PC-3 (cell line): ENCODE measurements at regions not wholly inside any gene's neighbourhood (a gene's known extent, or its start where the extent isn't known, plus 50 kb on each side); places are given as distances from the start of the nearest gene placed in this dataset.
"Not testable (repeated sequence)": the region's sequence is repeated elsewhere in the genome, so short reads cannot be mapped to it uniquely, and the experiment has no call there.

Experiments used
- ATAC-seq: fragments of 200-7000 bp; cut with Tn5 transposase; 2 replicates; pipeline ENCODE4 v1.9.1; 2020; ENCODE audit warnings: mild to moderate bottlenecking, moderate library complexity
- BruUV-seq: library from RNA; stranded (reverse); fragments of 400-500 nt; replicated peaks from 2 replicates; lab custom pipeline; 2021; lab: Mats Ljungman, UMichigan
- CTCF ChIA-PET: fragments of 300-600 bp; sonication (Branson Sonifier 250); formaldehyde crosslinking; loops from one replicate; lab custom pipeline; 2022; ENCODE audit warnings: antibody characterized with exemption; lab: Charles Lee
- POLR2A ChIA-PET: fragments of 300-600 bp; sonication (Branson Sonifier 250); formaldehyde crosslinking; loops from one replicate; lab custom pipeline; 2022; ENCODE audit warnings: antibody characterized with exemption; ENCODE audit not compliant: unreplicated experiment; lab: Charles Lee
- DNase-seq: peaks from one replicate; pipeline ENCODE4 v3.0.0-alpha.2; 2015
- H2AFZ ChIP-seq: fragments of 300-600 bp; sonication (generic); 2 replicates; pipeline ENCODE4 v1.6.0; 2016; ENCODE audit warnings: antibody characterized with exemption, low read length
- H3F3A ChIP-seq: fragments of 300-600 bp; sonication (generic); one replicate; pipeline ENCODE4 v1.6.0; 2017; ENCODE audit warnings: antibody characterized with exemption, low read length, control low read depth, mild to moderate bottlenecking; ENCODE audit not compliant: unreplicated experiment
- H3K27ac ChIP-seq: fragments of 300-600 bp; sonication (generic); 2 replicates; pipeline ENCODE4 v1.5.1; 2016; ENCODE audit warnings: mild to moderate bottlenecking, low read length
- H3K27me3 ChIP-seq: fragments of 300-600 bp; sonication (generic); 2 replicates; pipeline ENCODE4 v1.6.1; 2016; ENCODE audit warnings: low read length, mixed read lengths
- H3K36me3 ChIP-seq: fragments of 300-600 bp; sonication (generic); 2 replicates; pipeline ENCODE4 v1.6.1; 2016; ENCODE audit warnings: low read depth, mixed run types, low read length, mixed read lengths
- H3K4me1 ChIP-seq: fragments of 300-600 bp; sonication (generic); 2 replicates; pipeline ENCODE4 v1.5.1; 2016; ENCODE audit warnings: low read length; ENCODE audit not compliant: insufficient read depth
- H3K4me2 ChIP-seq: fragments of 300-600 bp; sonication (generic); 2 replicates; pipeline ENCODE4 v1.6.0; 2016; ENCODE audit warnings: low read length
- H3K4me3 ChIP-seq: fragments of 300-600 bp; sonication (generic); 2 replicates; pipeline ENCODE4 v1.5.1; 2016; ENCODE audit warnings: mild to moderate bottlenecking, low read length, mixed read lengths
- H3K79me2 ChIP-seq: fragments of 300-600 bp; sonication (generic); 2 replicates; pipeline ENCODE4 v1.6.1; 2017; ENCODE audit warnings: low read length, mixed read lengths
- H3K9ac ChIP-seq: fragments of 300-600 bp; sonication (generic); 2 replicates; pipeline ENCODE4 v1.6.0; 2016; ENCODE audit warnings: mild to moderate bottlenecking, low read length
- H3K9me2 ChIP-seq: fragments of 300-600 bp; sonication (generic); replicated peaks from 2 replicates; pipeline ENCODE4 v1.6.1; 2016; ENCODE audit warnings: mixed run types, low read length, mixed read lengths
- H3K9me3 ChIP-seq: fragments of 300-600 bp; sonication (generic); 2 replicates; pipeline ENCODE4 v1.6.1; 2016; ENCODE audit warnings: low read length, mixed read lengths
- H4K20me1 ChIP-seq: fragments of 300-600 bp; sonication (generic); 2 replicates; pipeline ENCODE4 v1.6.1; 2016; ENCODE audit warnings: low read length, mixed read lengths
- CTCF ChIP-seq: fragments of 300-600 bp; sonication (generic); conservative IDR thresholded peaks from 2 replicates; pipeline ENCODE4 v1.5.1; 2017; ENCODE audit warnings: antibody characterized with exemption, low read depth, mild to moderate bottlenecking, low read length
- EZH2 ChIP-seq: fragments of 300-600 bp; sonication (generic); IDR thresholded peaks from one replicate; pipeline ENCODE4 v1.6.1; 2017; ENCODE audit warnings: antibody characterized with exemption, mild to moderate bottlenecking, low read length; ENCODE audit not compliant: unreplicated experiment
- EZH2phosphoT487 ChIP-seq: fragments of 300-600 bp; sonication (generic); IDR thresholded peaks from 2 replicates; pipeline ENCODE4 v1.6.1; 2018; ENCODE audit warnings: mild to moderate bottlenecking, antibody characterized with exemption, low read length, borderline replicate concordance
- intact Hi-C: fragments of 100-400 bp; cut with micrococcal nuclease; formaldehyde crosslinking; loops from 2 replicates; pipeline ENCODE4 v1.9.0; 2023

- BruUV-seq, H3K4me2 ChIP-seq, ATAC-seq, H3K9ac ChIP-seq, H3K79me2 ChIP-seq, H3K27ac ChIP-seq, H3K4me1 ChIP-seq, intact Hi-C loops, H3K9me3 ChIP-seq, H3K9me2 ChIP-seq, H2AFZ ChIP-seq, H3K36me3 ChIP-seq, DNase-seq, H3F3A ChIP-seq, H3K27me3 ChIP-seq, CTCF ChIA-PET, H3K4me3 ChIP-seq, POLR2A ChIA-PET, H4K20me1 ChIP-seq: not testable (repeated sequence)
These were observed 105.1 kb downstream of the ZNF486 start for GRCh38 chr19:20271927-20272626.

GRCh38 chr19:20271215-20271926 is 104.4 kb downstream of the ZNF486 start:
- H3K36me3 ChIP-seq, result no peaks in the 10 kb centered on the region
- peaks cover 10% of the 10 kb centered on the region; the same call in 1 of the 2 replicates for H3K9me3 ChIP-seq
- H3F3A ChIP-seq, result no peaks in the 10 kb centered on the region
- H3K9ac ChIP-seq, result no peak overlapping the region
- no peaks in the 10 kb centered on the region for H3K79me2 ChIP-seq
- H2AFZ ChIP-seq, result no peak overlapping the region
- no peaks in the 10 kb centered on the region for H3K4me1 ChIP-seq
- no peak for DNase-seq
- ChIA-PET POLR2A (no interaction called here), CTCF (no interaction called here)
- H3K9me2 ChIP-seq, result no peaks in the 10 kb centered on the region
- H3K4me3 ChIP-seq, result no peak overlapping the region
- no peak for TF ChIP-seq EZH2phosphoT487
- no peak for TF ChIP-seq EZH2
- TF ChIP-seq CTCF, result no peak
- H3K4me2 ChIP-seq, result no peak overlapping the region
- H3K27ac ChIP-seq, result no peak overlapping the region
- no peak for ATAC-seq
- no peaks in the 10 kb centered on the region for H3K27me3 ChIP-seq
- BruUV-seq, result no TSS peak
- H4K20me1 ChIP-seq, result no peaks in the 10 kb centered on the region
- intact Hi-C loops, result no loop called here

GRCh38 chr19:20269461-20269860 is 102.4 kb downstream of the ZNF486 start:
- POLR2A ChIA-PET, result no interaction called here
- H3K27me3 ChIP-seq, result no peaks in the 10 kb centered on the region
- no peak overlapping the region for H3K4me2 ChIP-seq
- no peaks in the 10 kb centered on the region for H3K79me2 ChIP-seq
- H3K4me1 ChIP-seq, result no peaks in the 10 kb centered on the region
- H3K4me3 ChIP-seq, result no peak overlapping the region
- H4K20me1 ChIP-seq, result no peaks in the 10 kb centered on the region
- H3K9me2 ChIP-seq, result no peaks in the 10 kb centered on the region
- ATAC-seq (no peak), DNase-seq (no peak)
- intact Hi-C loops, result no loop called here
- no TSS peak for BruUV-seq
- 0 out of 2 replicates have a peak, but pooled peaks cover 7% of the 10 kb centered on the region for H3K9me3 ChIP-seq
- no peaks in the 10 kb centered on the region for H3F3A ChIP-seq
- TF ChIP-seq CTCF, result no peak
- TF ChIP-seq EZH2, result no peak
- TF ChIP-seq EZH2phosphoT487, result no peak
- no peak overlapping the region for H3K9ac ChIP-seq
- no peak overlapping the region for H3K27ac ChIP-seq
- no peak overlapping the region for H2AFZ ChIP-seq
- CTCF ChIA-PET, result no interaction called here
- H3K36me3 ChIP-seq, result no peaks in the 10 kb centered on the region

- H3K9me2 ChIP-seq, H3F3A ChIP-seq, intact Hi-C loops, H3K4me3 ChIP-seq, H3K9ac ChIP-seq, H3K4me1 ChIP-seq, H3K9me3 ChIP-seq, CTCF ChIA-PET, BruUV-seq, H3K36me3 ChIP-seq, H3K79me2 ChIP-seq, H4K20me1 ChIP-seq, DNase-seq, H3K27ac ChIP-seq, H2AFZ ChIP-seq, H3K4me2 ChIP-seq, POLR2A ChIA-PET, ATAC-seq, H3K27me3 ChIP-seq: not testable (repeated sequence)
These were observed 94.5 kb downstream of the ZNF486 start for GRCh38 chr19:20261513-20261912.

- H3K9ac ChIP-seq, BruUV-seq, H3K79me2 ChIP-seq, CTCF ChIA-PET, POLR2A ChIA-PET, H3K36me3 ChIP-seq, H3K9me2 ChIP-seq, H4K20me1 ChIP-seq, ATAC-seq, intact Hi-C loops, H3K27me3 ChIP-seq, DNase-seq, H3K4me2 ChIP-seq, H3F3A ChIP-seq, H2AFZ ChIP-seq, H3K27ac ChIP-seq, H3K9me3 ChIP-seq, H3K4me1 ChIP-seq, H3K4me3 ChIP-seq: not testable (repeated sequence)
These were observed 93.7 kb downstream of the ZNF486 start for GRCh38 chr19:20260738-20261137.
